NCI-H146 (cell line): ENCODE measurements at regions not wholly inside any gene's neighbourhood (a gene's known extent, or its start where the extent isn't known, plus 50 kb on each side); places are given as distances from the start of the nearest gene placed in this dataset.

ENCODE experiments used
- DNase-seq: peaks from one replicate; lab custom pipeline; 2025; lab: John Stamatoyannopoulos, UW

GRCh38 chr12:44961887-44962286 lies 85.8 kb upstream of the NELL2 start:
- no peak for DNase-seq

GRCh38 chr12:44960856-44961255 lies 84.7 kb upstream of the NELL2 start:
- no peak for DNase-seq

GRCh38 chr12:44960423-44960822 lies 84.3 kb upstream of the NELL2 start:
- no peak for DNase-seq

- DNase-seq = no peak
These were observed 71.0 kb upstream of the NELL2 start for GRCh38 chr12:44947163-44947562.

- no peak for DNase-seq
These were observed 66.6 kb upstream of the NELL2 start for GRCh38 chr12:44942714-44943113.

GRCh38 chr12:44930972-44931600 lies 55.0 kb upstream of the NELL2 start:
- DNase-seq = peak; percentile 58

GRCh38 chr12:44929236-44929885 lies 53.2 kb upstream of the NELL2 start:
- DNase-seq = no peak
